ENCODE measurements at regions not wholly inside any gene's neighbourhood (a gene's known extent, or its start where the extent isn't known, plus 50 kb on each side); places are given as distances from the start of the nearest gene placed in this dataset.
A peak's percentile ranks its signal among the peaks of the same experiment; 100 is the strongest.

- no peaks in the 10 kb centered on the region for H3K36me3 ChIP-seq
- TF ChIP-seq CTCF (IDR thresholded peaks at IDR 0.05): no peak
- TF ChIP-seq POLR2A (IDR thresholded peaks at IDR 0.05): no peak
- TF ChIP-seq POLR2AphosphoS5 (IDR thresholded peaks at IDR 0.05): no peak
- H3K4me3 ChIP-seq: no peak overlapping the region
- H3K9me3 ChIP-seq: no peaks in the 10 kb centered on the region
- intact Hi-C loops (cut with DNase I; ENCODE audit: low total_unique reads): no loop called here
- H3K4me1 ChIP-seq: no peaks in the 10 kb centered on the region
- no peaks in the 10 kb centered on the region for H3K27me3 ChIP-seq
- no peak overlapping the region for H3K27ac ChIP-seq
- no peak for DNase-seq (ENCODE audit: low spot score in 2 of 2)
These were observed 123.5 kb downstream of the MAP3K7 start for GRCh38 chr6:90463359-90463758.

GRCh38 chr6:90462102-90462501, 124.8 kb downstream of the MAP3K7 start:
- Histone ChIP-seq H3K36me3 (no peaks in the 10 kb centered on the region), H3K4me1 (no peaks in the 10 kb centered on the region), H3K9me3 (no peaks in the 10 kb centered on the region), H3K27me3 (no peaks in the 10 kb centered on the region), H3K4me3 (no peak overlapping the region), H3K27ac (no peak overlapping the region)
- intact Hi-C loops (cut with DNase I; ENCODE audit: low total_unique reads): no loop called here
- no peak for DNase-seq (ENCODE audit: low spot score in 2 of 2)
- TF ChIP-seq CTCF (IDR thresholded peaks at IDR 0.05) (no peak), POLR2A (IDR thresholded peaks at IDR 0.05) (no peak), POLR2AphosphoS5 (IDR thresholded peaks at IDR 0.05) (no peak)

- TF ChIP-seq POLR2A (IDR thresholded peaks at IDR 0.05) (no peak), CTCF (IDR thresholded peaks at IDR 0.05) (no peak), POLR2AphosphoS5 (IDR thresholded peaks at IDR 0.05) (no peak)
- DNase-seq (ENCODE audit: low spot score in 2 of 2): no peak
- no peaks in the 10 kb centered on the region for H3K36me3 ChIP-seq
- no peaks in the 10 kb centered on the region for H3K4me1 ChIP-seq
- H3K9me3 ChIP-seq: no peaks in the 10 kb centered on the region
- H3K4me3 ChIP-seq: no peak overlapping the region
- intact Hi-C loops (cut with DNase I; ENCODE audit: low total_unique reads): no loop called here
- no peak overlapping the region for H3K27ac ChIP-seq
- H3K27me3 ChIP-seq: no peaks in the 10 kb centered on the region
These were observed 125.5 kb downstream of the MAP3K7 start for GRCh38 chr6:90461383-90461782.

- no peaks in the 10 kb centered on the region for H3K36me3 ChIP-seq
- H3K27me3 ChIP-seq: no peaks in the 10 kb centered on the region
- no peak overlapping the region for H3K4me3 ChIP-seq
- DNase-seq (ENCODE audit: low spot score in 2 of 2): no peak
- H3K4me1 ChIP-seq: no peaks in the 10 kb centered on the region
- H3K9me3 ChIP-seq: no peaks in the 10 kb centered on the region
- intact Hi-C loops (cut with DNase I; ENCODE audit: low total_unique reads): no loop called here
- H3K27ac ChIP-seq: peak overlapping the region in 1 of 2 donors; percentile 42
- TF ChIP-seq POLR2AphosphoS5 (IDR thresholded peaks at IDR 0.05) (no peak), POLR2A (IDR thresholded peaks at IDR 0.05) (no peak), CTCF (IDR thresholded peaks at IDR 0.05) (no peak)
These were observed 126.8 kb downstream of the MAP3K7 start for GRCh38 chr6:90460051-90460450.

- peak in 1 of 2 donors; percentile 51 for DNase-seq (ENCODE audit: low spot score in 2 of 2)
These were observed 127.6 kb downstream of the MAP3K7 start for GRCh38 chr6:90459225-90459758.

More at GRCh38 chr6:90459225-90459758, 127.6 kb downstream of the MAP3K7 start:
- Histone ChIP-seq H3K36me3 (no peaks in the 10 kb centered on the region), H3K27ac (peak overlapping the region in 1 of 2 donors; percentile 42), H3K4me1 (no peaks in the 10 kb centered on the region), H3K9me3 (no peaks in the 10 kb centered on the region), H3K27me3 (no peaks in the 10 kb centered on the region), H3K4me3 (no peak overlapping the region)
- no peak for TF ChIP-seq POLR2A (IDR thresholded peaks at IDR 0.05)
- TF ChIP-seq CTCF (IDR thresholded peaks at IDR 0.05): no peak
- no peak for TF ChIP-seq POLR2AphosphoS5 (IDR thresholded peaks at IDR 0.05)
- intact Hi-C loops (cut with DNase I; ENCODE audit: low total_unique reads): no loop called here
